ENCODE measurements at regions not wholly inside any gene's neighbourhood (a gene's known extent, or its start where the extent isn't known, plus 50 kb on each side); places are given as distances from the start of the nearest gene placed in this dataset.

GRCh38 chr12:30820406-30820946 lies 65.7 kb upstream of the CAPRIN2 start (continued):
- TF ChIP-seq REST (IDR thresholded peaks at IDR 0.05; ENCODE audit: unreplicated experiment) (no peak), JUNB (IDR thresholded peaks at IDR 0.05; ENCODE audit: unreplicated experiment) (no peak), NANOG (IDR thresholded peaks at IDR 0.05; ENCODE audit: borderline replicate concordance) (no peak), POLR2AphosphoS5 (IDR thresholded peaks at IDR 0.05; ENCODE audit: low read depth) (no peak)
- TF ChIP-seq, protein P1, sequence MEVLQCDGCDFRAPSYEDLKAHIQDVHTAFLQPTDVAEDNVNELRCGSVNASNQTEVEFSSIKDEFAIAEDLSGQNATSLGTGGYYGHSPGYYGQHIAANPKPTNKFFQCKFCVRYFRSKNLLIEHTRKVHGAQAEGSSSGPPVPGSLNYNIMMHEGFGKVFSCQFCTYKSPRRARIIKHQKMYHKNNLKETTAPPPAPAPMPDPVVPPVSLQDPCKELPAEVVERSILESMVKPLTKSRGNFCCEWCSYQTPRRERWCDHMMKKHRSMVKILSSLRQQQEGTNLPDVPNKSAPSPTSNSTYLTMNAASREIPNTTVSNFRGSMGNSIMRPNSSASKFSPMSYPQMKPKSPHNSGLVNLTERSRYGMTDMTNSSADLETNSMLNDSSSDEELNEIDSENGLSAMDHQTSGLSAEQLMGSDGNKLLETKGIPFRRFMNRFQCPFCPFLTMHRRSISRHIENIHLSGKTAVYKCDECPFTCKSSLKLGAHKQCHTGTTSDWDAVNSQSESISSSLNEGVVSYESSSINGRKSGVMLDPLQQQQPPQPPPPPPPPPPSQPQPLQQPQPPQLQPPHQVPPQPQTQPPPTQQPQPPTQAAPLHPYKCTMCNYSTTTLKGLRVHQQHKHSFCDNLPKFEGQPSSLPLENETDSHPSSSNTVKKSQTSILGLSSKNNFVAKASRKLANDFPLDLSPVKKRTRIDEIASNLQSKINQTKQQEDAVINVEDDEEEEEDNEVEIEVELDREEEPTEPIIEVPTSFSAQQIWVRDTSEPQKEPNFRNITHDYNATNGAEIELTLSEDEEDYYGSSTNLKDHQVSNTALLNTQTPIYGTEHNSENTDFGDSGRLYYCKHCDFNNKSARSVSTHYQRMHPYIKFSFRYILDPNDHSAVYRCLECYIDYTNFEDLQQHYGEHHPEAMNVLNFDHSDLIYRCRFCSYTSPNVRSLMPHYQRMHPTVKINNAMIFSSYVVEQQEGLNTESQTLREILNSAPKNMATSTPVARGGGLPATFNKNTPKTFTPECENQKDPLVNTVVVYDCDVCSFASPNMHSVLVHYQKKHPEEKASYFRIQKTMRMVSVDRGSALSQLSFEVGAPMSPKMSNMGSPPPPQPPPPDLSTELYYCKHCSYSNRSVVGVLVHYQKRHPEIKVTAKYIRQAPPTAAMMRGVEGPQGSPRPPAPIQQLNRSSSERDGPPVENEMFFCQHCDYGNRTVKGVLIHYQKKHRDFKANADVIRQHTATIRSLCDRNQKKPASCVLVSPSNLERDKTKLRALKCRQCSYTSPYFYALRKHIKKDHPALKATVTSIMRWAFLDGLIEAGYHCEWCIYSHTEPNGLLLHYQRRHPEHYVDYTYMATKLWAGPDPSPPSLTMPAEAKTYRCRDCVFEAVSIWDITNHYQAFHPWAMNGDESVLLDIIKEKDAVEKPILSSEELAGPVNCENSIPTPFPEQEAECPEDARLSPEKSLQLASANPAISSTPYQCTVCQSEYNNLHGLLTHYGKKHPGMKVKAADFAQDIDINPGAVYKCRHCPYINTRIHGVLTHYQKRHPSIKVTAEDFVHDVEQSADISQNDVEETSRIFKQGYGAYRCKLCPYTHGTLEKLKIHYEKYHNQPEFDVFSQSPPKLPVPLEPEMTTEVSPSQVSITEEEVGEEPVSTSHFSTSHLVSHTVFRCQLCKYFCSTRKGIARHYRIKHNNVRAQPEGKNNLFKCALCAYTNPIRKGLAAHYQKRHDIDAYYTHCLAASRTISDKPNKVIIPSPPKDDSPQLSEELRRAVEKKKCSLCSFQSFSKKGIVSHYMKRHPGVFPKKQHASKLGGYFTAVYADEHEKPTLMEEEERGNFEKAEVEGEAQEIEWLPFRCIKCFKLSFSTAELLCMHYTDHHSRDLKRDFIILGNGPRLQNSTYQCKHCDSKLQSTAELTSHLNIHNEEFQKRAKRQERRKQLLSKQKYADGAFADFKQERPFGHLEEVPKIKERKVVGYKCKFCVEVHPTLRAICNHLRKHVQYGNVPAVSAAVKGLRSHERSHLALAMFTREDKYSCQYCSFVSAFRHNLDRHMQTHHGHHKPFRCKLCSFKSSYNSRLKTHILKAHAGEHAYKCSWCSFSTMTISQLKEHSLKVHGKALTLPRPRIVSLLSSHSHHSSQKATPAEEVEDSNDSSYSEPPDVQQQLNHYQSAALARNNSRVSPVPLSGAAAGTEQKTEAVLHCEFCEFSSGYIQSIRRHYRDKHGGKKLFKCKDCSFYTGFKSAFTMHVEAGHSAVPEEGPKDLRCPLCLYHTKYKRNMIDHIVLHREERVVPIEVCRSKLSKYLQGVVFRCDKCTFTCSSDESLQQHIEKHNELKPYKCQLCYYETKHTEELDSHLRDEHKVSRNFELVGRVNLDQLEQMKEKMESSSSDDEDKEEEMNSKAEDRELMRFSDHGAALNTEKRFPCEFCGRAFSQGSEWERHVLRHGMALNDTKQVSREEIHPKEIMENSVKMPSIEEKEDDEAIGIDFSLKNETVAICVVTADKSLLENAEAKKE (CRISPR knock-in tag; IDR thresholded peaks at IDR 0.05), result no peak

DNA sequence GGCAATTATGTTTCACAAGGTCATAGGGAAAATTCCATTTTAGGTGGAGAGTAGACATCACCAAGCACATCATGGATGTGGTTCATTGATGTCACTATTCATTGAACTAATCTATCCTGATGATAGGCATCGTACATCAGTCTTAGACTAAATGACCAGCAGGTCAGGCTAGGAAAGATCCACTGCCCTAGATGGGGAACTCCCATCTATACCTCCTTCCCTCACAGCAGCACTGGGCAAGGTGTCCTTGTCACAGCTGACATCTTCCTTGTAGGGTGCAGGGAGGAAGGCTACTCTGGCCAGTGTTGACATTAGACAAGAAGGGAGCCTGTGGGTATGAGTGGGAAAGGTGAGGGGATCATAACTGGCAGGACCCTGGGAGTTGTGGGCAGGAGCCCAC lies 63.8 kb upstream of the CAPRIN2 start:
- no peaks in the 10 kb centered on the region for H3K9me3 Mint-ChIP-seq
- Histone ChIP-seq H3F3A (replicated peaks; ENCODE audit: low read depth) (0 out of 2 replicates have a peak, but pooled peaks cover 4% of the 10 kb centered on the region), H3K27me3 (ENCODE audit: insufficient read depth) (peaks cover 26% of the 10 kb centered on the region), H3K79me2 (replicated peaks; ENCODE audit: insufficient read depth) (no peaks in the 10 kb centered on the region), H3K36me3 (ENCODE audit: insufficient read depth) (no peaks in the 10 kb centered on the region), H3K9me2 (ENCODE audit: insufficient read depth) (no peaks in the 10 kb centered on the region), H2AFZ (no peak overlapping the region), H3K4me1 (ENCODE audit: insufficient read depth) (peaks cover 24% of the 10 kb centered on the region), H4K20me1 (replicated peaks; ENCODE audit: insufficient read depth) (no peaks in the 10 kb centered on the region), H3K27ac (ENCODE audit: low read depth) (no peak overlapping the region), H3K4me3 (no peak overlapping the region), H3K4me2 (no peak overlapping the region)
- DNase-seq (ENCODE audit: low spot score) (no peak), ATAC-seq (no peak)
- H3K4me3 Mint-ChIP-seq, result no peak overlapping the region
- H3K36me3 Mint-ChIP-seq (ENCODE audit: low read depth), result no peaks in the 10 kb centered on the region
- peaks cover 26% of the 10 kb centered on the region for H3K27me3 Mint-ChIP-seq (ENCODE audit: insufficient read depth, low read depth, poor library complexity)
- H3K27ac Mint-ChIP-seq, result no peak overlapping the region
- H3K4me1 Mint-ChIP-seq, result peaks cover 26% of the 10 kb centered on the region
- no peak for TF ChIP-seq CREB1 (CRISPR knock-in tag; IDR thresholded peaks at IDR 0.05; ENCODE audit: low read depth)
- TF ChIP-seq POLR2AphosphoS5 (IDR thresholded peaks at IDR 0.05; ENCODE audit: low read depth), result no peak
- TF ChIP-seq EZH2 (IDR thresholded peaks at IDR 0.05; ENCODE audit: low read depth, unreplicated experiment), result no peak
- no peak for TF ChIP-seq EZH2phosphoT487 (IDR thresholded peaks at IDR 0.05; ENCODE audit: unreplicated experiment)
